GM12801 (cell line): ENCODE measurements at regions not wholly inside any gene's neighbourhood (a gene's known extent, or its start where the extent isn't known, plus 50 kb on each side); places are given as distances from the start of the nearest gene placed in this dataset.

Source experiments
- TF ChIP-seq, protein P1 (sequence below): IDR thresholded peaks from one replicate; pipeline ENCODE4 v1.5.1; 2011; ENCODE audit warnings: control low read depth; ENCODE audit not compliant: insufficient read length; ENCODE audit errors: extremely low read depth

DNA sequence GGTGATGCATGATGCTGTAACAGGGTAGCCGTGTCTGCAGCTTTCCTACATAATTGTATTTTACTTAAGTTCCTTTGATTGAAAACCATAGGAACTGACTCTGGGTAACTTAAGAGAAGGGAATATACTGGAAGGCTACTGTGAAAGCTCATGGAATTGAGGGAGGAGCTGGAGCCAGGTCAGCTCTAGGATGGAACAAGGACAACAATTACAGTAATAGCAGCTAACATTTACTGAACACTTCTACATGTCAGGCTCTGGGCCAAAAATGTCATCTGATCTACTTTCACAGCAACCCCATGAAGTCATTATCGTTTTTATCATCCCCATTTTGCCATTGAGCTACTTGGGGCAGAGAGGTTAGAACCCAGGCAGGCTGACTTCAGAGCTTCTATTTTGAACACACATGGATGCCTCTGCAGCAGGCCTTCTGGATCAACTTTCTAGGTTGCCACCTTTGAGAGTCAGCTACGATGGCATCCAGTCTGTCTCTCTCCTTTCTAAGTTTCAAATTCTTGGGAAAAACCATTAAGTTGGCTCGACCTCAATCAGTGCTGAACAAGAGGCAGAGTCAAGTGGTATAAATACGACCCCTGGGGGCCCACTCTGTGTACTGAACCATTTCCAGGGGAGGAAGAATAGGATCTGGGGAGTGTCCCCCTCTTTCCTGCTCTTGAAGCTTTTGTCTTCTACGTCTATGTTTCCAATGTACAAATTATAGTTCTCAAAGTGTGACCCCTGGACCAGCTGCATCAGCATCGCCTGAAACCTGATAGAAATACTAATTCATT, 272.3 kb upstream of the PLPP4 start:
- TF ChIP-seq, protein P1, sequence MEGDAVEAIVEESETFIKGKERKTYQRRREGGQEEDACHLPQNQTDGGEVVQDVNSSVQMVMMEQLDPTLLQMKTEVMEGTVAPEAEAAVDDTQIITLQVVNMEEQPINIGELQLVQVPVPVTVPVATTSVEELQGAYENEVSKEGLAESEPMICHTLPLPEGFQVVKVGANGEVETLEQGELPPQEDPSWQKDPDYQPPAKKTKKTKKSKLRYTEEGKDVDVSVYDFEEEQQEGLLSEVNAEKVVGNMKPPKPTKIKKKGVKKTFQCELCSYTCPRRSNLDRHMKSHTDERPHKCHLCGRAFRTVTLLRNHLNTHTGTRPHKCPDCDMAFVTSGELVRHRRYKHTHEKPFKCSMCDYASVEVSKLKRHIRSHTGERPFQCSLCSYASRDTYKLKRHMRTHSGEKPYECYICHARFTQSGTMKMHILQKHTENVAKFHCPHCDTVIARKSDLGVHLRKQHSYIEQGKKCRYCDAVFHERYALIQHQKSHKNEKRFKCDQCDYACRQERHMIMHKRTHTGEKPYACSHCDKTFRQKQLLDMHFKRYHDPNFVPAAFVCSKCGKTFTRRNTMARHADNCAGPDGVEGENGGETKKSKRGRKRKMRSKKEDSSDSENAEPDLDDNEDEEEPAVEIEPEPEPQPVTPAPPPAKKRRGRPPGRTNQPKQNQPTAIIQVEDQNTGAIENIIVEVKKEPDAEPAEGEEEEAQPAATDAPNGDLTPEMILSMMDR, result no peak

DNA sequence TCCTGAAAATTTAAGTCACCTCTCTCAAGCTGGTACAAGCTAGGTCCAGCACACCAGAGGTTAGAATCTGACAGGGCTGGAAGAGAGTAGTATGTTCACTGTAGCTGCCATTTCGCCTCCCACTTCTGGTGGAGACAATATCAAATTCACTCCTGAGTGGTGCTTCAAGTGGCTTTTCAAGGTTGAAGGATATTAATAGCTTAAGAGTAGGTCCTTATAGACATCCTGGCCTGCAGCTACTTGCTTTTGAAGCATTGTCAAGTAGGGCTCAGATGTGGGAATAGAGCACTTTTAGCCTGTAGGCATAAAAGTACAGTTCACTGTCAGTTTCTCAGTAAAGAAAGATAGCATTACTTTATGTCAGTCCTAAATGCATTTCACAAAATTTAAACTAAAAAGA, 270.5 kb upstream of the PLPP4 start:
- TF ChIP-seq, protein P1, result no peak

DNA sequence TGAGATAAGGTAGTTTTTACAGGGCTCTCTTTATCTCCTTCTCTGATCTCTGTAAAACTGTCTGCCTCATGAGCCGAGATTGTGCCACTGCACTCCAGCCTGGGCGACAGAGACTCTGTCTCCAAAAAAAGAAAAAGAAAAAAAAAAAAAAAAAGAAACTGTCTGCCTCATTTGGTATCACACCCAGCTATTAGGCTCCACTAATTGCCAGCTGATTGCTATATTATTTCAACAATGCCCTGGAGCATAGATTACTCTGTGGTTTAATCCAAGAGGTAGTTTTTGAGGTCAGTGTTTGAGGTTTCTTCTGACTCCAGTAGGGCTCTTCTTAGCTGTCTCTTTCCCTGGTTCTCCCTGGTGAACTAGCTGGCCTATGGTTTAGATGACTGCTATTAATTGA, 268.1 kb upstream of the PLPP4 start:
- TF ChIP-seq, protein P1, result no peak

DNA sequence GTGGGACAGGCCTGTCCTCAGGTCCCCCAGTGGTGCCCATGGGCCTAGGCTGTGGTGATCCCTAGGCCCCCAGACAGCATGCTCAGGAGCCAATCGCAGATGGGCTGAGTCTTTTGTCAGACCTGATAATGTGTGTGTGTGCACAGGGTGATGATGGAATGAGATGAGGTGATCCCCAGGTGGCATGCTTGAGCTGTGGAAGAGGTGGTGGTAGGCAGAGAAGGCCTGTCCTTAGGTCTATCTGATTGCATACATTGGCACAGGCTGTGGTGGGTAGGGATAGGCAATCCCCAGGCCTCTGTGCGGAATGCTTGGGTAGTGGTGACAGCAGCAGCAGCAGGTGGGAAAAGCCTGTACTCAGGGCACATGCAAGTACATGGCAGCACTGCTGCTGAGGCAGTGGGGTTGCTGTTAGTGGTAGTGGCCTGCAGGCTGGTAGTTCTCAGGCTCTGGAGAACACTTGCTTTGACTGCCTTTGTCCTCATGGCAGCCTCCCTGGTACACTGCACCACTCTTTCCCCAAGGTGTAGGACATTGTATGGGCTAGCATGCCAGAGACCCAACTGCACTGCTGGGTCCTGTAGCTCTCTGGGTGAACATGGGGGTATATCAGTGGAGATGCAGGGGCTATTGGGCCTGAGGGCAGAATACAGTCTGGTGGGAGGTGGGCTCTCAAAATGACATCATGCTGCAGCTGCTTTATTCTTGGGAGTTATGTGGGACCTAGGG, 260.9 kb upstream of the PLPP4 start:
- TF ChIP-seq, protein P1, result no peak

DNA sequence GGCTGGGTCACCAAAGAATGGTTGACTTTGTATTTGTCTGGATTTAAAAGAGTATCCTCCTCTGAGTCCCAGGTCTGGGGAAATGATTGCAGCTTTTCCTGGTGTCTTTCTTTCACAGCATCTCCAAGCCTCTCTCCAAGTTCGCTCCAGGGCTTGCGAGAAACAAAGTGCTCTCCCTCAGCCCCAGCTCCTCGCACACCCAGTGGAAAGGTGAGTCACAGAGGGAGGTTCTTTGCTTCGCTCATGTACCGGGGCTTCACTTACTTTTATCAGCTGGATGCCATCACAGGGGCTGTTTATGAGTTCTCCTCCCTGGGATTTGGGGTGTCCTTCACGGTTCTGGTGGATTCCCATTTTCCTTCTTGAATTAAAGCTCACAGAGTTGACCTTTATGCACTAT, 252.2 kb upstream of the PLPP4 start:
- TF ChIP-seq, protein P1, result no peak

DNA sequence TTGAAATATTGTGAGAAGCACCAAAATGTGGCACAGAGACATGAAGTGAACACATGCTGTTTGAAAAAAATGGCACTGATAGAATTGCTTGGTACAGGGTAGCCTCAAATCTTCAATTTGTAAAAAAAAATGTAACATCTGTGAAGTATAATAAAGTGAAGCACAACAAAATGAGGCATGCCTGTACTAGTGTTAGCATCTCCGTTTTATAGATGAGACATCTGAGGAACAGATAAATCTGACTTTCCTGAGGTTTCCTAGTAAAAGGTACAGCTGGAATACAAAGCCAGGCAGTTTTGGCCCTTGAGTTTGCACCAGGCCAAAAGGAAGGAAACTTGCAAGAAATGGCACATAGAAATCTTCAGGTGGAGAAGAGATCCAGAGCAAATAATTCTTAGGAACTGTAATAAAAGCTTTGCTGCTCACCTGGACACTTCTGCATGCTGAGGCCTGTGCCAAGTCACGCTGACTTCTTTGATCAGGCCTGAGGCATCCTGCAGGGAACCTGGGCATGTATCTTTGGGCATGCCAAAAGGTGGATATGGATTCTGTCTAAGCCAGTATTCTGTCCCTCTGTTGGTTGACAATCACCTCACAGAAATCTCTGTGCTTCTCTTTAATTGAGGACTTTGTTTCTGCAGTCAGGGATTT, 251.5 kb upstream of the PLPP4 start:
- TF ChIP-seq, protein P1, result no peak

DNA sequence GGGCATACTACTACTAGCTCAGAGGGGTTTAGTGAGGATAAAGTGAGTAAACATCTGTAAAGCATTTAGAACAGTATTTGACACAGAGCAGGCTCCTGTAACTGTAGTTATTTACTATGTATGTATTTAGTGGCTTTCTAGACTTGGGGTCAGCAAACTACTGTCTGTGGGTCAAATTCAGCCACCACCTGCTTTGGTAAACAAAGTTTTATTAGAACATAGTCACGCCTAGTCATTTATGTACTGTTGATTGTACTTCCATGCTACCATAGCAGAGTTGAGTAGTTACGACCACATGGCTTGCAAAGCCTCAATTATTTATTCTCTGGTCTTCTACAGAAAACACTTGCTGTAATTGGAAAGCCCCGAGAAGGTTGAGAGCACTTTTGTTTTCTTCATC, 248.5 kb upstream of the PLPP4 start:
- TF ChIP-seq, protein P1, result no peak
